GM12874 (cell line): ENCODE measurements at regions not wholly inside any gene's neighbourhood (a gene's known extent, or its start where the extent isn't known, plus 50 kb on each side); places are given as distances from the start of the nearest gene placed in this dataset.

Experiments used
- CTCF ChIP-seq: IDR thresholded peaks from 2 replicates; pipeline ENCODE4 v1.5.1; 2011; ENCODE audit warnings: low read depth, mild to moderate bottlenecking, control low read depth, low read length, moderate library complexity; ENCODE audit not compliant: insufficient read depth

DNA sequence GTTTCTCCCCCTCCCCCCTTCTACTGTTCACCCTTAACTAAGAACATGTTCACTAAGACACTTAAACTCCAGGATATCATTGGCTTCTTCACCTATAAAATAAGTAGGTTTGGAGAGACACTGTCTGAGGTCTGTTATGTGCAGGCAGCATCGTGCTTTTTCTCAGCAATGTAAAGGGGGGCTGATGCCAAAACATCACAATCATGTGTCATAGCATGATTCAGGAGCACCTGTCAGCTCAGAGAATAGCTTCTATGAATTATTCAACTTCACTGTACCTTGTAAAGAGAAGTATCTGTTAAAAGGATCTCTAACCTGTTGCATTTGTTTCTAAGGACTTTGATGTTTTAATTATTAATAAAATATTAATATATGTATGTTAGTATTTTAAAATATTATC, 211.4 kb upstream of the EPHA3 start:
- no peak for TF ChIP-seq CTCF

DNA sequence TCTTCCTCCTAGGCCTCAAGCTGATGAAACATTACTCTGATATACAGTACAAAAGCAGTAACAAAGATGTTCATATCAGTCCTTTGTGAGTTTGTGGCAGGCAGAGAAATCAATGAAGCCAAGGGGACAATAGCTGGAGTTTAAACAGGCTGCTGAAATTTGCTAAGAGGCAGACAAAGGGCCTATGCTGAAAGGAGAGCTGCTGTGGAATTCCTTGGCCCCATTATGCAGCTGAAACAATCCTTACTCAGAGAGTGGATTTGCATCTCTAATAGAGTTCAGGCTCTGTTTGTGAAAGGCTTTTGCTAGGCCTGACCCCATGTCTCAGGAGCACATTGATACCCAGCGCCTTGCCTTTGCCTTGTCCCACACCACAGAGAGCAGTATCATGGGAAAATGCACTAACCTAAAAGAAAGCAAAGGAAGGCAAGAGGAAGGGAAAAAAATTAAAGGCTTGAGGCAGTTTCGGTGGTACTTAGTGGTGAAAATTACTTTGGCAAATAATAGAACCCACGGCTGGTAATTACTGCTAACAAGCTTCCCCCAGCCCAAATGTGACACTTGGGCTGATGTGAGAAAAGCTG, 195.0 kb upstream of the EPHA3 start:
- no peak for TF ChIP-seq CTCF

DNA sequence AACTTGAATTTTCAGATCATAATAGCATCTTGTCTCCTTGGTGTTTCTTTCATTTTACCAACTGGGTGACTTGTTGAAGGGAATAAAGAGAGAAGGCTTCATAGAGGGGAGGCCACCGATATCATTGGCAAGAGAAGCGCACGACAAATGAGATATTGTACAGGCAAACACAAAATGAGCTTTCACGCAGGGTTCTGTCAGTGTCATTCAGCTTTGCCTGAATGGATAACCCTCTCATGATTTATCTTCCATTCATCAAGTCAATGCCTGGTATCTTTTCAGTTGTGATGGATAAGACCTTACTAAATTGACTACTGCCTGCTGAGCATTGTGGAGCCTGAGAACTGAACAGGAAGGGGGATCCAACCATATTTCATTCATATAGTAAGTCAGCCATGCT, 188.6 kb upstream of the EPHA3 start:
- TF ChIP-seq CTCF, result no peak

GRCh38 chr3:88921986-88922385, 185.4 kb upstream of the EPHA3 start:
- TF ChIP-seq CTCF, result no peak

DNA sequence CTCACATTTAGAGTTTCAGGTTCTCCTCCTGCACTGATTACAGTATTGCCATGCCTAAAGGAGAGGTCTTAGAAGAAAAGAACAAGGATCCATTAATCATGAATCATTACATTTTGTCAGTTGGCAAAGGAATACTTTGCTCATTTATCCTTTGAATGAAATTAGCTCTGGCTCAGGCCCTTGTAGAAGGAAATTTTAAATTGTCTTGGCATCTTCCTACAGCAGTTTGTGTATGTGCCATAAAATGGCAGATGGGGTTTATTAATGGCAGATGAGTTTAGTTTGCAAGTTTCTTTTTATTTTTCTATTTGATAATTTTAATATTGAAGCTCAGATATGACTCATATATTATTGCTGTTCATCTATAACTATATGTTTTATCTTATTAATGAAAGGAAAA, 181.2 kb upstream of the EPHA3 start:
- no peak for TF ChIP-seq CTCF

- TF ChIP-seq CTCF, result no peak
These were observed 176.8 kb upstream of the EPHA3 start for GRCh38 chr3:88930611-88931010.

- TF ChIP-seq CTCF, result no peak
These were observed 170.6 kb upstream of the EPHA3 start for GRCh38 chr3:88936831-88937230.

- TF ChIP-seq CTCF, result no peak
These were observed 167.1 kb upstream of the EPHA3 start for GRCh38 chr3:88940296-88940695.
